ENCODE measurements at regions not wholly inside any gene's neighbourhood (a gene's known extent, or its start where the extent isn't known, plus 50 kb on each side); places are given as distances from the start of the nearest gene placed in this dataset.

- no peak for DNase-seq
Measured at GRCh38 chr2:172370821-172371455, 56.4 kb upstream of the ITGA6 start.

GRCh38 chr2:172372436-172372835, 55.0 kb upstream of the ITGA6 start:
- DNase-seq = no peak

DNA sequence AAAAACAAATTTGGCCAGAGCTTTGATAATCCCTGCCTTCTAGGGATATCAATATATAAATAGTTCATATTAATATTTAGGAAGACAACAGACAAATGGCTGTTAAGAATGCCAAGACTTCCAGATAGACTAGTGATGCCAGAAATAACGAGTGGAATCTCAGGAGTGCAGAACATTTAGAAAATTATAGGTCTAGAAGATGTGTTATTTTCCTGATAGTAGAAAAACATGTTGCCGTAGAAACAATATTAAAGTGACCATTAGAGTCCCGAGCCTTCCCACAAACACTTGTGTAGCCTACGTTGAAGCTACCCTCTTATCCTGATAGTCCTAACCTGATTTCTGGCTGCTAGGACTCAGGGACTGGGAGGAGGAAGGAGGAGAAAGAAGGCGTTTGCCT, 54.3 kb upstream of the ITGA6 start:
- DNase-seq = no peak

- no peak for DNase-seq
Measured at GRCh38 chr2:172373766-172374165, 53.6 kb upstream of the ITGA6 start.

DNA sequence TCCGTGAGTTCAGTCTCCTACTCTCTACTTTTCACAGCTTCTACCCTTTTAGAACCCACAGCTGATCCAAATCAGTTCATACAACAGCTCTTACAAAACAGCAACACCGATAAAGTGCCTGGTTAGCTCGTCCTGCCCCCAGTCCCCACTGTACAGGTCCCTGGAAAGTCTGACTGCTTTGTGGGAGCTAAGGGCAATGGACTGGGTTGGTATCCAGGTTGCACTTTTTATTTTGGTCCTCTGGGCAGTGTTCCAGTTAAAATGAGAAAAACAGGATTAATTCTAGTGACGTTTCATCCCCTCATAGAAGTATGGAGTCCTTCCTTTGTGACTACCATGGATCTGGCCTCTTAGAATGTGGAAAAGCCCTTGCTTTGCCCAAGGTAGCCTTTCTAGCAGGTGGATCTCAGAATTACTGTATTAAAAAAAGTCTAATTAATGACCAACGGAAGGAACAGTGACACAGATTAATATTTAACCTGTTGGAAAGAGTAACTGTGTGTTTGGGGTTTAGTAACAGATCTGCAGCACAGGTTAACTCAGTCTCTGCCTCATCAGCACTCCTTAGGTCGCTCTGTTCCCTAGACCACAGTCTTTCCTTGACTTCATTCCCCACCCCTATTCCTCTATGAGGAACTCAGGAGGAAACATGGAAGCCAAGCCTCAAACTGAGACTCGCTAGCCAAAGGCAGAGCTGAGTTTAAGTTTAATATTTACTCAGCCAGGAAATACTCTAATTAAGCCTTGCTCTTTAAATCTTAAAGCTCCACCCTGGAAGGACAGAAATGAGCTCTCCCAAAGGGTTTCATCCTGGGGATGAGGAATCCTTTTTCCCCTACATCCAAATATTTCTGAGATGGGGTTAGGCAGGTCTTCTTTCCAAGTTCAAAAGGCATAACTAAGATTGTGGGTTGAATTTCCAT, 52.8 kb upstream of the ITGA6 start:
- DNase-seq = no peak

DNA sequence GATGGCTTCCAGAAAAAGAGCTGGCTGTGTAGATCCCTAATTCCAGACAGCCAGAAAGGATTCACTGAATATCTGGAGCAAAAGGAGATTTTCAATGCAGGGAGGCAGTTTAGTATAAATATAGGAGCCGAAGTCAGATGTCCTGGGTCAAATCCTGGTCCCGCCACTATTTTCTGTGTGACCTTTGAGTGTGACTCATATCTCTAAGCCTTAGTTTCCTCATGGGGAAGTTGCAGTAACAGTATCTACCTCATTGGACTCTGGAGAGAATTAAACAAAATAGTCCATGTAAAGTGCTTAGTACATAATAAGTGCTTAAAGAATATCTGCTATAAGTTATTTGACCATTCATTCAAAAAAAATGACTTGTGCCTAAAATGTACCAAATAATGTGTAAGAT, 52.1 kb upstream of the ITGA6 start:
- DNase-seq = no peak

DNA sequence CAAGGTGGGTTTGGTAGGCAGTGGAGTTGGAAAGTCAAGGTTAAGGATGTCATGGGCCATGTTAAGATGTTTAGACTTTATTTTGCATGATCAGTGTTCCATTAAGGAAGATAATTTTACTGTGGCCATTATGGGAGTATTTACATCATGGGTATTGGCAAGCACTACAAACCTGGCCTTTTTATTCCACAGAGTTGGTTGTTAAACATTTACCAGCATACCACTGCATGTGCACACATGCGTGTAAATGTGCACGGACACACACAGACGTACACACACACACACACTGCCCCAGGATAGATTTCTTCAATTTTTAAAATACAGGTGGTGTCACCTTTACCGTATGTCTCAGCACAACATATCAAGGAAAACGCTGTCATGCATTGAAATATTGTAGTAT, 51.4 kb upstream of the ITGA6 start:
- no peak for DNase-seq

DNA sequence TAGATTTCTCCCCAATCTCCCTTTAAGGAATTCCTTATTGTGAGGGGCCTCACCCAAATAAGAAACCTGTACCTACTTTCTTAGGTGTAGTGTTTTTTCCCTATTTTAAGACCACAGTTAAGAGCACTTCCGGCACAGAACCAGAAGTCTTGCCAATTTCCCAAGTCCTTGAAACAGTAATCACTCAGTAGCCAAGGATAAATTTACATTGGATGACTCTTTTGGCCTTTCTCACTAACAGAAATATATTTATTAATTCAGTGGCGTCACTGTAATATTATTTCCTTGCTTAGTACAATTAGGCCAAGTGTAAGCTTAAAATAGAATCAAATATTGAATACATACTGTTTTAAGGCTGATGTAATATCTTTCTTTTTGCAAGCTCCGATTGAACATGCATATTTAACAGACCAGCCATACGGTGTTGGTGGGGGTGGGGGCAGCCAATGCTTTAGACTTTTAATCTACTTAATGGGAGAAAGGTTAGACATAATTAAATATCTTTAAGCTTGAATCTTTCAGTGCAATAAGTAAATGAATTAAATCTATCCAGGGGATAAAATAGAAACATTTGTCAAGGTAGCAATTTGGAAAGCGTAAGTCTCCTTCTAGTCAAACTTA, 50.8 kb upstream of the ITGA6 start:
- no peak for DNase-seq

DNA sequence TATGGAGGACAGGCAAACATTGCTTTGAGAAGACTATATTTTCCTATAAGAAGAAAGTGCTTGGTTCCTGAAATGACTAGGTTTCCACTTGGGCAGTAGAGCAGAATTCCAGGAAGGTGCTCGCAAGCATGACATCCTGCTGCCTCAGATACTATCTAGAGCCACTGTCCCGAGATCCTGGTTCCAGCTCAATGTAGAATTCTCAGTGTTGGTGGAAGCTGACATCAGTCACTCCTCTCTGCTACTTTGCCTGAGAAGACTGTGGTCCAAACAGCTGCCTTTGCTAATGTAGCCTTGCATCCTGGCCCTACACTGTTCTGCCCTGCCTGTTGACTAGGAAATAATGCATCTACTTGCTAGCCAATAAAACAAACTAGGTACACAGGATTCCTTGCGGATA, 50.0 kb upstream of the ITGA6 start:
- DNase-seq = no peak

Measured in stimulated activated CD4-positive, alpha-beta T cell treated with anti-CD3 and anti-CD28 coated beads, Interleukin-4, amount 100 ng/mL, for 1 hour (primary cell).